Loucy (cell line): ENCODE measurements at regions not wholly inside any gene's neighbourhood (a gene's known extent, or its start where the extent isn't known, plus 50 kb on each side); places are given as distances from the start of the nearest gene placed in this dataset.

Experiments used
- EZH2phosphoT487 ChIP-seq: fragments of 200-600 bp; IDR thresholded peaks from 2 replicates; pipeline ENCODE4 v1.6.1; 2018; ENCODE audit warnings: antibody characterized with exemption, mild to moderate bottlenecking, moderate library complexity, borderline replicate concordance
- TF ChIP-seq, protein P1 (sequence below): fragments of 200-600 bp; sonication (generic); conservative IDR thresholded peaks from 2 replicates; pipeline ENCODE4 v1.5.1; 2014; ENCODE audit warnings: mild to moderate bottlenecking, antibody characterized with exemption, low read length

DNA sequence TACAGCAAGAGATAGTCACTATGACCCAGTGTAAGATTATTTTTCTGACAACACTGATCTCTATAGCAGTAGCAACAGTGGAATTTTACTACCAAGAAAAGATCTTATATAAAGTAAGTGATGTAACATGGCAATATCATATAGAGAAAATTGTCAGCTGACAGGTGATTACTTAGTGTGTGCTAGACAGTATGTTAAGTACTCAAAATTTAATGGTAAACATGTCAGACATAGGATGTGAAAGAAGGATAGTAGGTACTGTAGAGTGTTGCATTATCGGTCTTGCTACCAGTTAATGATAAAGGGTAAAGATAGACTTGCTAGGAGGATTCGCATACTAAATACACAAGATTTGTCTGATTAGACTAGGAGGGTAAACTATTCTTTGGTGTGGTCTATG lies 247.4 kb downstream of the CYLC2 start:
- TF ChIP-seq, protein P1, sequence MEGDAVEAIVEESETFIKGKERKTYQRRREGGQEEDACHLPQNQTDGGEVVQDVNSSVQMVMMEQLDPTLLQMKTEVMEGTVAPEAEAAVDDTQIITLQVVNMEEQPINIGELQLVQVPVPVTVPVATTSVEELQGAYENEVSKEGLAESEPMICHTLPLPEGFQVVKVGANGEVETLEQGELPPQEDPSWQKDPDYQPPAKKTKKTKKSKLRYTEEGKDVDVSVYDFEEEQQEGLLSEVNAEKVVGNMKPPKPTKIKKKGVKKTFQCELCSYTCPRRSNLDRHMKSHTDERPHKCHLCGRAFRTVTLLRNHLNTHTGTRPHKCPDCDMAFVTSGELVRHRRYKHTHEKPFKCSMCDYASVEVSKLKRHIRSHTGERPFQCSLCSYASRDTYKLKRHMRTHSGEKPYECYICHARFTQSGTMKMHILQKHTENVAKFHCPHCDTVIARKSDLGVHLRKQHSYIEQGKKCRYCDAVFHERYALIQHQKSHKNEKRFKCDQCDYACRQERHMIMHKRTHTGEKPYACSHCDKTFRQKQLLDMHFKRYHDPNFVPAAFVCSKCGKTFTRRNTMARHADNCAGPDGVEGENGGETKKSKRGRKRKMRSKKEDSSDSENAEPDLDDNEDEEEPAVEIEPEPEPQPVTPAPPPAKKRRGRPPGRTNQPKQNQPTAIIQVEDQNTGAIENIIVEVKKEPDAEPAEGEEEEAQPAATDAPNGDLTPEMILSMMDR: no peak
- no peak for TF ChIP-seq EZH2phosphoT487
